NCI-H524 (cell line): ENCODE measurements at regions not wholly inside any gene's neighbourhood (a gene's known extent, or its start where the extent isn't known, plus 50 kb on each side); places are given as distances from the start of the nearest gene placed in this dataset.
A peak's percentile ranks its signal among the peaks of the same experiment; 100 is the strongest.

Experiments
- DNase-seq, 2 experiments: peaks; one replicate each; lab custom pipeline; 2025; lab: John Stamatoyannopoulos, UW

DNA sequence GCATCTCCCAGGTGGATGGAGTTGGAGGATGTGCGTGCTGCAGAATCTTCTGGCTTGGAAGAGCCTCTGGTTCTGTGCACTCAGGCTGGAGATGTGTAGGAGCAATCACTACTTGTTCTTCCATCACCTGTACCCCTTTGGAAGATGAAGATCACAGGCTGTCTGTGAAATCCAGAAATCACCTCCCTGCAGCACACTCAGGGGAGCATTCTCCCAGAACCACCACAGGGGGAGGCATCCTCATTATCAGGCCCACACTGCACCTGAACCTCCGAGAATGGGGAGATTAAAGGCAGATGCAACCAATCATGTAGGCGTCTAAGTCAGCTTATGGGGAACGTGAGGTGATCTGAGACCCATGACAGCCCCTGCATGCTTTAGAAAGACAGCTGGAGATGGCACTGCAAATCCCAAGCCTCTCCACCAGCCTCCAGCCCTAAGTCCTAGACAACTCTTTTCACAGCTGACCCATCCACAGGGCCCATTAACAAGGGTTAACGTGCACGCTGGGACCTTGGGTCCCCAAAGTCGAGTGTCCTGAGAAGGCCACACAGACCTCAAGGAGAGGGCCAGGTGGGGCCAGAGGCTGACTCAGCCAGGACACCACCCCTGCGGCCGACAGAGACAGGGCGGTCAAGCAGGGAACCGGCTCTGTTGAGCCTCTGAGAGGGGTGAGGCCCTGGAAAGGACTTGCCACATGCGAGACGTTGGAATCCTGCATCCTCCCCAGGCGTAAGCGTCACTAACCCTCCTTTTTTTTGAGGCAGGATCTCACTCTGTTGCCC lies 314.9 kb downstream of the EIPR1 start:
- peak in 1 of 2 experiments; percentile 52 for DNase-seq

DNA sequence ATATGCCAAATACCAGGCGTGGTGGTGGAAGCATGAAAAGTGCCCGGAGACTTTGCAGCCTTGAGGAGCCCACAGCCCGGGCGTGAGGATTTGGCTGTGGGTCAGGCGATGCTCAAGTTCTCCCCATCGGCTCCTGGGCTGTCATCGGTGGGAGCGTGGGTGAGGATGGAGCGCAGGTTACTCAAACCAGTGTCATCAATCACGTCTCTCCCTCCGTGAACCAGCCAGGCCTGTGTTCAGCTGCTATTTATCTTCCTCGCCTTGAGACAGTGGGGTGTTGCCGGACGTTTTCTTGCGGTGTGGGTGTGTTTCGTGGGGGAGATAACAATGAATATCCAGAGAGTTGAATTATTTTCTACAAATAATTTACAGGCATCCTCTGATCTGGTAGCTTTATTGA lies 317.6 kb downstream of the EIPR1 start:
- DNase-seq = no peak

DNA sequence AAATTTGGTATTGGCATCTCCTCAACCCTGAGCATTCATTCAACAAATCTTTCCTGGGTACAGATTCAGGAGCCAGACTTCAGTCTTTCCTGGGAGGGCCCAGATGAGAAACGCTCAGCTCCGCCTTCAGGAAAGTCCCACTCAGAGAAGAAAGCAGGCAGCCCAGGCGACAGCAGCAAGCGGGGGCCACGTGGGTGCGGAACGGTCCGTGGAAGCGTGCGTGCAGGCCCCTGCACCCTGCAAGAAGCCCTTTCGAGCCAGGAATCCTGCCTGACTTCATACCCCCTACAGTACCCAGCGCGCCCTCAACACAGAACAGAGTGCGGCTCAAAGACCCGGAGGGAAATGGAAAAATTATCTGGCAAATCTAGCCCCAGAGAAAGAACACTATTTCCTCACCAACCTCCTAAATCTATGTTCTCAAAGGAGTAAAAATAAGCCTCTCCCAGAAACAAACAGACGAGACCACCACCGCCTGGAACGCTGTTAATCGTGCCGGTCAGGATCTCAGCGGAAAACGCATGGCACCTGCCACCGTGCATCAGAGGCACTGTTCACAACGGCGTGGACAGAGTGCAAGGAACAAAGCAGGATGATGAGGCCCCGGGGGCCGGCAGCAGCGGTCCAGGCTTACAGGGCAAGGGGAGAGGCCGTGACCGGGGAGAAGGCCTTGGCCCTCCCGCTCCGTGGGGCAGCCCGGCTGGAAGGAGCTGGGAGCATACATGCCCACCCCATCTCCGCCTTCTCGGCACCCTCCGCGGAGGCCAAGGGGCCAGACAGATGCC lies 318.3 kb downstream of the EIPR1 start:
- no peak for DNase-seq

DNA sequence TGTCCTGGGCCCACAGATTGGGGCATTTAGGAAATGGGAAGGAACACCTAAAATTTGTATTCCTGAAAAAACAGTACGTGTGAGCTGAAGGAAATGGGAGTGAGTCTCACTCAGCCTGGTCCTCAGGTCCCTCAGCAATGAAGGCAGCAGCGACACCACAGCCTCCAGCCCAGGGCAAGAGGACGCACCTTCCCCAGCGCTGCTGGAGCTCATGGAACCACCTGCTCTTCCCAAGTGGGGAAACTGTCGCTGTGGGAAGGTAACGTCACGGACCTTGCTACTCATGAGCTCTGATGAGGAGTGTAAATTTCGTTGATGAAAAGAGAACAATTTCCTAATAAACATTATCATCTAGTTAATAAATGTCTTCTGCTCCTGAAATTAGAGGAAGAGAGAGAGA lies 323.6 kb downstream of the EIPR1 start:
- DNase-seq = no peak

DNA sequence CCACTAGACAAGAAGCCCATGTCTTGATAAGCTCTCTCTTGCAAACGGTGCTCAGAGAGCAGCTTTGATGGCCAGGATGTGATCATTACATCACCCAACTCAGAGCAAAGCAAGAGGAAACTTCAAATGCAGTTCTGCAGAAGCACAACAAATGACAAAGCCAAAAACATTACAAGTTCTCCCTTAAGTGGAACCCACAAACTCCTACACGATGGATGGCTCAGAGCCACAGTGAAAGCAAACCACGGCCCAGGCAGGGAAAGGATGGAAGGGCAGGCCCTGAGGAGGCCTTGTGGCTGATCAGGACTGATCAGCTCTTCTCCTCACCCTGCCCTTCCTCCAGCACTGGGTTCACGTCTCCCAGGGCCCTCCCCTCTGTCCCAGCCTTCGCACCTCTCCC lies 326.4 kb downstream of the EIPR1 start:
- no peak for DNase-seq

DNA sequence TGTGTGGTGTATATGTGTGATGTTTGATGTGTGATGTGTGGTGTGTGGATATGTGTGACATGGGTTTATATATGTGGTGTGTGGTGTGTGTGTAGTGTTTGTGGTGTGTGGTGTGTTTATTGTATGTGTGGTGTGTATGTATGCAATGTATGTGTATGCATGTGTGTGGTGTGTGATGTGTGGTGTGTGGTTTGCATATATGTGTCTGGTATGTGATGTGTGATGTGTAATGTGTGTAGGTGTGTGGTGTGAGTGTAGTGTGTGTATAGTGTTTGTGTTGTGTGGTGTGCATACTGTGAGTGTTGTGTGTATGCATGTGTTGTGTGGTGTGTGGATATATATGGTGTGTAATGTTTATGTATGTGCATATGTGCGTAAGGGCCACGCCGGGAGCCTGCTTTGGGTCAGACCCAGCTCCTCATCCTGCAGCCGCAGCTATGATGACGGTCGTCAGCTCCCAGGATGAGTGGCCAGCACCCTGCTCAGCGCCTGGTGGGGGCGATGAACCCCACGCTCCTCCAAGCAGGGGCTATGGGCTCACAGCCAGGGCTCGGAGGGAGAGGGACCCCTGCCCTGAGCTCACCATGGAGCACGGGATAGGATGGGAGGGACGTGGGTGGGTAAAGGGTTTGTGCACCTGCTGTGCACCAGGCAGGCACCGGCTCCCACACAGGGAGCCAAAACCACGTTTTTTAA lies 331.3 kb downstream of the EIPR1 start:
- DNase-seq = no peak

DNA sequence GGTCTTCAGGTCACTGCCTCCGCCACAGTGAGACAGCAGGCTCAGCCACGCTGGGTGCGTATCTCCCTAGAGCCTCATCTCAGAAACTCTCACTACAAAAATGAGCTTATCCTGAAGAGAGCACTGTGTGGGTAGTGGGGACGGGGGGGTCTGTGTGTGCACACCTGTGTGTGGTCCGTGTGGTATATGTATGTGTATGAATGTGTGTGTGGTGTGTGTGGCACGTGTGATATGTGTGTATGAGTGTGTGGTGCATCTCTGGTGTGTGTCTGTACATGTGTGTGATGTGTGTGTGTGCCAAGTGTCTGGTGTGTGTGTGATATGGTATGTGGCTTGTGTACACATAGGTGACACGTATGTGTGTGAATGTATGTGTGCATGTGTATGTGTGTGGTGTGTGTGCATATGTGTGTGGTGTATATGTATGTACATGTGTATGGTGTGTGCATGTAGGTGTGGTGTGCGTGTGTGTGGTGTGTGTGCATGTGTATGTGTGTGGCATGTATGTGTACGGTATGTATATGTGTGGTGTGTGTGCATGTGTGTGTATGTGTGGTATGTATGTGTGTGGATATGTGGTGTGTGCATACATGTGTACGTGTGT lies 332.2 kb downstream of the EIPR1 start:
- no peak for DNase-seq

DNA sequence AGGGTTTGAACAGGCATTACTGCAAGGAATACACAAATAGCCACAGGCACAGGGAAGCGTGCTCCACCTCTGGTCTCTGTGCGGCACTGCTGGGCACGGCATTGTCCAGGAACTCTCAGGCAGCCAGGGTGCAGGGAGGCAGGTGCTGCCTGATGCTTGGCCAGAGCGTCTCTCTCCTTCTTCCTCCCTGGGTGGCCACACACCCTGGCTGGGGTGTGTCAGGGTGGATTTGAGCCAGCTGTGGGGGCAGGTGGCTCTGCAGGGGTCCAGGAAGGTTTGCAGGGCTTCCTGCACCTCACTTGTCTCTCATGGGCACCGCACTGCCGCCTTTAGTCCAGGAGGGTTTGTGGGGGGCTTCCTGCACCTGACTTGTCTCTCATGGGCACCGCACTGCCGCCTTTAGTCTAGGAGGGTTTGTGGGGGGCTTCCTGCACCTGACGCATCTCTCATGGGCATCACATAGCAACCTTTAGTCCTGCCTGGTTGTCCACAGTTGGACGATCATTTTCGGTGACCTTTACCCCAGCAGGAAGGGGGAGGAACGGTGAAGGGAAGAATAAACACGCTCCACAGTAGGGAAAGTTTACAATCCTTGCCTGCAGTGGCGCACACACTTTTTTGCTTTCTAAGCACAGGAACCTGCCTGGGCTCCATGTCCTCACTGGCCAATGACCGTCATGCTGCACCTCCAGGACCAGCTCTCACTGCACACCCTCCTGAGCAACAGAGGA lies 332.9 kb downstream of the EIPR1 start:
- no peak for DNase-seq

DNA sequence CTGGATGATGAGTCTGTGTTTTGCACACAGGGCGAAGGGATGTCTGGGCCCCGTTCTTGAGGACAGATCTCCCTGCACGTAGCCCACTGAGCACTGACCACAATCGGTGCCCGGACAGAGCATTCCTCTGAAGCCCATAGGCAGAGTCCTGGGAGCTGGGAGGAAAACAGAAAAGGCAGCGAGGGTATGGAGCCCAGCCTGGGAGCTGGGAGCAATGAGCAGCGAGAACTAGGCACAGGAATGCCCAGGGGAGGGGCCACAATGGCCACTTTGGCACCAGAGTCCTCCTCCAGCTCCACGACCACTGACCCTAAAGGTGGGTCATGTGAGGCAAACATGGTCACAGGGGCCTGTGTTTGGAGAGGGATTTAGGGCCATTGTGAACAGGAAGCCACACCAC lies 333.9 kb downstream of the EIPR1 start:
- DNase-seq = no peak

DNA sequence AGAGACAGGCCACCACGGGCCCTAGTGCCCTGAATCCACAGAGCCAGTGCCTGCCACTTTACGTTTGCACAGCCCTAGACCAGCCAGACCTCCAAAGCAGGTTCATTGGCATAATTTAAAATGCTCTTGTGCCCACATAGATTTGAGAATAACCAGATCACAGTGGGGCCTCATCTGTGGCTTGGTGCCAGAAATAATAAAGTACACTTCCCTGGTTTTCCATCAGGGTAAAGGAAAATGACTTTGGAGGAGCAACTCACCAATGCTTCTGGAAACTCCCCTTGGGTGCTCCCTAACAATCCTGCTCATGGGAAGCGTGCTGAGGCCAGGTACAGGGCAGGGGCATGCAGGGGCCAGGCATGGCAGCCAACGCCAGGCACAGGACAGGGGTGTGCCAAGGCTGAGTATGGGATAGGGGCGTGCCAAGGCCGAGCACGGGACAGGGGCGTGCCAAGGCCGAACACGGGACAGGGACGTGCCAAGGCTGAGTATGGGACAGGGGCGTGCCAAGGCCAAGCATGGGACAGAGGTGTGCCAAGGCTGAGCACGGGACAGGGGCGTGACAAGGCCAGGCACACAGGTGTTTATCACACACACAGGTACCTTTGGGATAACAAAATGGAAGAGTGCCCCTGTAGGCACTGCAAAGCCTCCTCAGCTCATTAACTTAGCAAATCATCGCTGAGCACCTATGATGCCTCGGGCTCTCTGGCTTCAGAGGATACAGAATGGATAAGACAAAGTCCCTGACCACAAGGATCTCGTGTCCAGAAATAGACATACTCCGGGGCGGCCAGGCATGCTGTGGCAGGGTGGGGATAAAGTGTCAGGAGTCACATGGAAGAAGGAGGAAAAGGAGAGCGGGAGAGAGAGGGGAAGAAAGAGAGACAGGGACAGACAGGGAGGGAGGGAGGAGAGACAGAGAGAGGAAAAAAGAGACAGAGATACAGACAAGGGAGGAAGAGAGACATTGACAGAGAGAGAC lies 334.7 kb downstream of the EIPR1 start:
- DNase-seq = no peak

DNA sequence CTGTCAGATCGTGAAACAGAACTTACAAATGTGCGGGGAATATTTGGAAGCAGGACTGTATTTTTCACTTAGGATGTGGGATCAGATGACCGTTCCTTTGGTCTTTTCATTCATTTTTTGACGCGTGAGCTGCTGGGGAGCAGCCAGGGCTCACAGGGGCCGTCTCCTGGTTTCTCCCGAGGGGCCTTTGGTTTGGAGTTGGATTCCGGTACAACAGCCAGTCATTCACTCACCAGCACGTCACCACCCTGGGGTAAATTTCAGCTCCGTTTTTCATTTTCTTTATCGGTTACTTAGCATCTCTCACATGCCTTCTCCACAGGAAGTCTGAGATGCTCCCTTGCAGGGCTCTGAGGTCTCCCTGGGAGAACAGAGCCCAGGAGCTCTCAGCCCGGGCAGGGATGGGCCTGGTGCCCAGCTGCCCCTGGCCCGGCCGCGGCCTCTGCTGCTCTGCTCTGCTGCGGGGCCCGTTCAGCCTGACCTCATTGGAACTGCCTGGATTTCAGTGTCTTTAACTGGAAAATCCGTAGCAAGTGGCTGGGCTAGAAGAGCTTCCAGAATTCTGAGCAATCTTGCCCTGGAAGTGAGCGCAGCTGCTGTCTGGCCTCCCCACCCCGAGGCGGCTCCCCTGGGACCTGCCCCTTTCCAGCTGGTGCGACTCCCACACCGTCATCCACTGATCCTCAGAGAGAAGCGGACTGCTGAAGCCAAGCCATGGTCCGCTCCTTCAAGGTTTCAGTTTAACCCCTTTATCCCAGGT lies 335.6 kb downstream of the EIPR1 start:
- peak; percentile 90 to 96 for DNase-seq

DNA sequence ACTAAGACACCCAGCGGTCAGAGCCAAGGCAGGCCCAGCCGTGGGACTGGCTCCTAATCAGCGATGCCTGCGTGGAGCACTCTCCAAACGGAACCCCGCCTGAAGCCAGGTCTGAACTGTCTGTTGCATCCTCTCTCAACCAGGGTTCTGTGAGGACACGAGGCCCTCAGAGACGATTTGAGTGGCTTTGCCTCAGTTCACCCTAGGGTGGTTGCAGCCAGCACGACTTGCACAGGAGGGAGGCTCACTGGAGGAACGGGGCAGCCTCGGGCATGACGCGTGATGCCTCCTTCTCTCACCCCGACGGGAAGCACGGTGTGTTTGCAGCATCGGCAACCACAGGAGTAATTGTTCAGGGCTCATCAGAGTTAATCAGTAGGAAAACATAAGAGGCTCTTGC lies 336.4 kb downstream of the EIPR1 start:
- DNase-seq = no peak

DNA sequence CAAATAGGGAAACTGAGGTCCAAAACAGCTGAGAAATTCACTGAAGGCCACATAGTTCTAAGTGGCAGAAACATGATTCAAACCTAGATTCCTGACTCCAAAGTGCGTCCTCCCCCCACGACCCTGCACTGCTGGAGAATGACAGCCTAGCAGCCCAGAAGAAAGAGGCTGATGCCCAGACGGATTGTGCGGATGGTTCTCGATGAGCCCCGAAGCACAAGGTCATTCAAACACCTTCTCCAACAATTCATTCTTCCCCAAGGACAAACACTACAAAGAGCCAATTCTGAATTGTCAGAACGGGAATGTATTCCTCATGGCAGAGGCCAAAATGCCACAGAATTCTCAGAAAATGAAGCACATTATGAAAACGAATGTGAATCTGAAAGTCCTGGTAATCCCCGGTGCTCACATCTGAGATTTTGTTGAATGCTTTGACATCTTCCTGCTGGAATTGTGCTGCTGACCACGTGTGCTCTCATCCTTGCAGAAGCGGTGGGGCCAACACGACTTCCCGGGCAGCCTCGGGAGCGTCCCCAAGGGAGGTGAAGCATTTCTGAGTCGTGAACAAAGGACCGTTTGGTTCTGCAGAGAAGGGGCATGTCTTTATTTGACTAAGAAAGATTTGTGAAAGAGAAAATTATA lies 337.0 kb downstream of the EIPR1 start:
- no peak for DNase-seq

DNA sequence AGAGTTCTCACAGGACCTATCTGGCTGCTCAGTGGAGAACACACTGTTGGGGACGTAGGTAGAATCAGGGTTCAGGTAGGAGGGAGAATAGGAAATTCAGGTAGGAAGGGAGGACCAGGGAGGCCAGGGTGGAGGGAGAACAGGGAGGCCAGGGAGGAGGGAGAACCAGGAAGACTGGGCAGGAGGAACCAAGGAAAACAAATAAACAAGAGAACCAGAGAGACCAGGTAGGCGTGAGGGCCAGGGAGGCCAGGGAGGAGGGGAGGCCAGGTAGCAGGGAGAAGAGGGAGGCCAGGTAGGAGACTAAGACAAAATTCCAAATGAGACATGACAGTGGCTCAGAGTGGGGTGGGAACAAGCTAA lies 337.6 kb downstream of the EIPR1 start:
- no peak for DNase-seq

DNA sequence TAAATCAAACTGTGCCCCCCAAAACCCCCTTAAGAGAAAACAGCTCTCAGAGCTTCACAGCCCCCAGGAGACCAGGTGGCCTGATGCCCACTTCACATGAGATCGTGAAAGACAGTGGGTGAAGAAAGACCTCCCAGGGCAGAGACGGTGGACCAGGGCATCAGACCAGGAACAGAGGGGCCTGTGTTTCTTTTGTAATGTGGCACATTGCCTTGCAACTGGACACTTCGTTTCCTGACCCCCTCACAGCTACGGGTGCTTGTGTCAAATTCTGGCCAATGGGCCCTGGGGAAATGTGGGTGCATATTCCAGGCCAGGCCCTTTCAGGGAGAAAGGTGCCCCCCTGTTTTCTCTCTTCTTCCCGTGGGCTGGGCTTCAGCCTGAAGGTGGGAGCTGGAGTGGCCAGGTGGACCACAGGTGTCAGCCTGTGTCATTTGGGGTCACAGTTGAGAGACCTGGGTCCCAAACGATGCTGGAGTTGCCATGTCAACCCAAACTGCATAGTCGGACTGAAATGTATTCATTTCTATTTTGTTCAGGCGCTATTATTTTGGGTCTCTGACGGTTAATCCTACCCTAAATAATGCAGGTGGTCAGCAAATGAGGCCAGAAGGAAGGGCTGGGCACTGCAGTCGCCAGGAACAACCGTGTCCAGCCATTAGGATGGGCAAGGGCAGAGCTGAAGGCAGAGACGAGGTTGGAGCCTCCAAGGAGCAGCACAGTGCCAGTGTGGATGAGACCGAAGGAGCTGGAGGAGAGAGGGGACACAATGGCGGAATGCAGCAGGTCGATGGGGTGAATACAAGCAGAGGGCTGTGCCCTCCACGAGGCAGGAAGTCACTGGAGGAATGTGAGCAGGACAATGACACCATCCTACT lies 338.2 kb downstream of the EIPR1 start:
- DNase-seq = no peak

DNA sequence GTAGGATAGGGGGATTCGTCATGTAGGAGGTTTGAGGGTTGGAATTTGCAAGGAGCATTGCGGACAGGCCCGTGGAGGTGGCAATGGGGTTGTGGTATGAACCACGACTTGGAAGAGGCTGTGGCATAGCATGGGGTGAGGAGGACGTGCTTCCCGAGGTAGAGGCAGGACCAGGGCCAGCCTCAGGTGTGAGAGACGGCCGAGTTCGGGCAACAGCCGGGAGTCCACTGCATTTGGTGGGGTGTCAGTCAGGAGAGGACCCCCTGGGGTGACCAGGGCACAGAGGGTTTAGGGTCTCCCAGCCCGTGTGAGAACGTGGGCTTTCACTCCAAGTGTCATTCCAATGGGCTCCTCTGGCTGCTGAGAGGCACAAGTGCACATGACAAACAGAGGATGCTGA lies 339.0 kb downstream of the EIPR1 start:
- no peak for DNase-seq

DNA sequence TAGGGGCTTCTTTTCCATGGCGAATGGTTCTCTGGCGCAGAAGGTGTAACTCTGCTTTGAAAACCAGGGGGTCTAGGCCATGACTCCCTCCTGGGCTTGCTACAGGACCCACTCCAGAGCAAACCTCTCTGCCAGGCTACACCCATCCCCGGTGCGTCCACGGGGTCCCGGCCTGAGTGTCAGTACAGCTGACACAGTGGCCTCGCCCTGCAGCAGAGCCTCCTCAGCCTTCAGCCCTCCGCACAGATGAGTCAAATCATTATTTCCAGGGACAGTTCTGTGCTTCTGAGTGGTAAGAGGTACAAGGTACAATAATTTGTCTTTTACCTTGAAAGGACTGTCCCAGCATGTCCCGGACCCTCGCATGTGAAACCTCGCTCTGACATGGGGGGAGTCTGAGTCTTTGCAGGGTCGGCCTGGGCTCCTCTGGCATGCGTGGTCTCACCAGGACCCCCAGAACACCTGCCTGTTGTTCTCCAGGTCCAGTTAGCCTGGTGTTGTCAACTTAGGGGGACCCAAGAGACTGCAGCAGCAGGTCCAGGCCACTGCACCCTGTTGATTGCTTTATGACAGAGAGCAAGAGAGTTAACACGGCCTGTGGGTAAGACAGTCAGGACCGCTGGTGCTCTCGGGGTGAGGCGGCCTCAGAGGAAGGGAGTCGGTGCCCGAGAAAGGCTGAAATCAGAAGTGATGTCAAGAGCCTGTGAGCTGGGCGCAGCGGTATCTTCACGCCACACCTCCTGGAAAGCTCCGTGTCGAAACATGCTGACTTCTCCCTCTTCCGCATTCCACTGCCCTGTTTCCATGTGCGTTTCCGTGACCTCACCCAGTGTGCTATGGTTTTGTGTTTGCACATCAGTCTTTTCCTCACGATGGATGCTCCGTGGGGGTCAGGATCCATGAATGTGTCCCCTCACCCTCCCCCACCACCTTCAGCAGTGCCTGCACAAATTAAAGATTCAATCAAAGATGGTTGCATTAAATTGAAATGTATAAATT lies 340.1 kb downstream of the EIPR1 start:
- DNase-seq = no peak
